BE2C (cell line): ENCODE measurements at regions not wholly inside any gene's neighbourhood (a gene's known extent, or its start where the extent isn't known, plus 50 kb on each side); places are given as distances from the start of the nearest gene placed in this dataset.

Experiments
- DNase-seq: peaks from one replicate; pipeline ENCODE4 v3.0.0-alpha.2; 2020
- H3K27me3 ChIP-seq: fragments of 250-450 bp; sonication (Bioruptor Pico); 2 replicates; pipeline ENCODE4 v1.5.1; 2020; ENCODE audit warnings: mild to moderate bottlenecking
- H3K36me3 ChIP-seq: fragments of 250-450 bp; sonication (Bioruptor Pico); 2 replicates; pipeline ENCODE4 v1.5.1; 2020; ENCODE audit warnings: mild to moderate bottlenecking
- H3K4me1 ChIP-seq: fragments of 250-450 bp; sonication (Bioruptor Pico); 2 replicates; pipeline ENCODE4 v1.5.1; 2020
- H3K4me3 ChIP-seq: 2 replicates; pipeline ENCODE4 v1.5.1; 2011; ENCODE audit warnings: low read depth, low read length
- H3K9me3 ChIP-seq: fragments of 250-450 bp; sonication (Bioruptor Pico); 2 replicates; pipeline ENCODE4 v1.5.1; 2020
- CTCF ChIP-seq: IDR thresholded peaks from 2 replicates; pipeline ENCODE4 v1.5.1; 2012; ENCODE audit warnings: mild to moderate bottlenecking, low read depth, low read length

GRCh38 chr5:68922172-68922987 is 171.4 kb upstream of the SLC30A5 start:
- no peaks in the 10 kb centered on the region for H3K36me3 ChIP-seq

GRCh38 chr5:68924481-68925145 is 169.2 kb upstream of the SLC30A5 start:
- H3K4me1 ChIP-seq = no peaks in the 10 kb centered on the region
- no peaks in the 10 kb centered on the region for H3K9me3 ChIP-seq
- H3K4me3 ChIP-seq = no peak overlapping the region
- no peaks in the 10 kb centered on the region for H3K36me3 ChIP-seq
- TF ChIP-seq CTCF = no peak
- DNase-seq = no peak
- no peaks in the 10 kb centered on the region for H3K27me3 ChIP-seq

More at GRCh38 chr5:68922172-68922987, 171.4 kb upstream of the SLC30A5 start:
- Histone ChIP-seq H3K9me3 (no peaks in the 10 kb centered on the region; the same call in 1 of the 2 replicates), H3K4me1 (no peaks in the 10 kb centered on the region), H3K27me3 (no peaks in the 10 kb centered on the region), H3K4me3 (no peak overlapping the region)
- no peak for TF ChIP-seq CTCF
- no peak for DNase-seq

GRCh38 chr5:68928617-68929302 is 165.1 kb upstream of the SLC30A5 start:
- Histone ChIP-seq H3K36me3 (no peaks in the 10 kb centered on the region), H3K4me1 (no peaks in the 10 kb centered on the region), H3K4me3 (no peak overlapping the region), H3K27me3 (no peaks in the 10 kb centered on the region), H3K9me3 (peaks cover 3% of the 10 kb centered on the region; the same call in 1 of the 2 replicates)
- TF ChIP-seq CTCF = no peak
- no peak for DNase-seq

GRCh38 chr5:68930139-68930538 is 163.7 kb upstream of the SLC30A5 start:
- DNase-seq = no peak

GRCh38 chr5:68932830-68933434 is 160.9 kb upstream of the SLC30A5 start:
- no peak for TF ChIP-seq CTCF
- no peaks in the 10 kb centered on the region for H3K27me3 ChIP-seq
- H3K4me3 ChIP-seq = no peak overlapping the region
- H3K4me1 ChIP-seq = no peaks in the 10 kb centered on the region
- no peak for DNase-seq
- H3K36me3 ChIP-seq = no peaks in the 10 kb centered on the region
- peaks cover 3% of the 10 kb centered on the region; the same call in 1 of the 2 replicates for H3K9me3 ChIP-seq

More at GRCh38 chr5:68930139-68930538, 163.7 kb upstream of the SLC30A5 start:
- Histone ChIP-seq H3K4me1 (no peaks in the 10 kb centered on the region), H3K36me3 (no peaks in the 10 kb centered on the region), H3K27me3 (no peaks in the 10 kb centered on the region), H3K4me3 (no peak overlapping the region), H3K9me3 (peaks cover 3% of the 10 kb centered on the region; the same call in 1 of the 2 replicates)
- TF ChIP-seq CTCF = no peak
